Fibroblast of the aortic adventitia (primary cell): ENCODE measurements at regions not wholly inside any gene's neighbourhood (a gene's known extent, or its start where the extent isn't known, plus 50 kb on each side); places are given as distances from the start of the nearest gene placed in this dataset.

Experiments
- DNase-seq: peaks from one replicate; pipeline ENCODE4 v3.0.0-alpha.2; 2010; ENCODE audit warnings: low read depth
- H3K4me3 ChIP-seq: 2 replicates; pipeline ENCODE4 v1.5.1; 2011; ENCODE audit warnings: low read depth, mild to moderate bottlenecking, control low read depth, low read length, moderate library complexity
- TF ChIP-seq, protein P1 (sequence below): IDR thresholded peaks from 2 replicates; pipeline ENCODE4 v1.5.1; 2011; ENCODE audit warnings: mild to moderate bottlenecking, low read length, control low read depth, inconsistent platforms; ENCODE audit not compliant: insufficient read depth

DNA sequence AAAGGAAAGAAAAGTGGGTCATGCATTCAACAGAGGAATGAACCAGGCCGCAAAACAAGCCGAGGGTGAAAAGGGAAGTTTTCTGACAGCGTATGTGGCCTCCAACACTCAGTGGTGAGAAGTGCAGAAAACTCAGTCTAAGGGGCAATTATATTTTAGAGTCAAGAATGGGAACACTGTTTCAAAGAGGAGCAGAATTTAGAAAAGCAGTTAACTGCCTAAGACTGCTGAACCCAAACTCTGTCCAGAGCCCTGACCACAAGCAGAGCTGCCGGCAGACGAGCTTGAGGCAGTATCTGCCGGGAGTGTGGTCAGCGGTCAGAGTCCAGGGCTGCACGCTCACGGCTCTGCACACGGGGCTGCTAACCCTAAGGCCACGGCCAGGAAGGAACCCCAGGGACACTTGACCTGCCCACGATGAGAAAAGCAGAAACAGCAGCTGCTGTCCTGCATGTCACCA, 347.0 kb upstream of the ID2 start:
- DNase-seq = no peak
- TF ChIP-seq, protein P1, sequence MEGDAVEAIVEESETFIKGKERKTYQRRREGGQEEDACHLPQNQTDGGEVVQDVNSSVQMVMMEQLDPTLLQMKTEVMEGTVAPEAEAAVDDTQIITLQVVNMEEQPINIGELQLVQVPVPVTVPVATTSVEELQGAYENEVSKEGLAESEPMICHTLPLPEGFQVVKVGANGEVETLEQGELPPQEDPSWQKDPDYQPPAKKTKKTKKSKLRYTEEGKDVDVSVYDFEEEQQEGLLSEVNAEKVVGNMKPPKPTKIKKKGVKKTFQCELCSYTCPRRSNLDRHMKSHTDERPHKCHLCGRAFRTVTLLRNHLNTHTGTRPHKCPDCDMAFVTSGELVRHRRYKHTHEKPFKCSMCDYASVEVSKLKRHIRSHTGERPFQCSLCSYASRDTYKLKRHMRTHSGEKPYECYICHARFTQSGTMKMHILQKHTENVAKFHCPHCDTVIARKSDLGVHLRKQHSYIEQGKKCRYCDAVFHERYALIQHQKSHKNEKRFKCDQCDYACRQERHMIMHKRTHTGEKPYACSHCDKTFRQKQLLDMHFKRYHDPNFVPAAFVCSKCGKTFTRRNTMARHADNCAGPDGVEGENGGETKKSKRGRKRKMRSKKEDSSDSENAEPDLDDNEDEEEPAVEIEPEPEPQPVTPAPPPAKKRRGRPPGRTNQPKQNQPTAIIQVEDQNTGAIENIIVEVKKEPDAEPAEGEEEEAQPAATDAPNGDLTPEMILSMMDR = no peak
- H3K4me3 ChIP-seq = no peak overlapping the region

DNA sequence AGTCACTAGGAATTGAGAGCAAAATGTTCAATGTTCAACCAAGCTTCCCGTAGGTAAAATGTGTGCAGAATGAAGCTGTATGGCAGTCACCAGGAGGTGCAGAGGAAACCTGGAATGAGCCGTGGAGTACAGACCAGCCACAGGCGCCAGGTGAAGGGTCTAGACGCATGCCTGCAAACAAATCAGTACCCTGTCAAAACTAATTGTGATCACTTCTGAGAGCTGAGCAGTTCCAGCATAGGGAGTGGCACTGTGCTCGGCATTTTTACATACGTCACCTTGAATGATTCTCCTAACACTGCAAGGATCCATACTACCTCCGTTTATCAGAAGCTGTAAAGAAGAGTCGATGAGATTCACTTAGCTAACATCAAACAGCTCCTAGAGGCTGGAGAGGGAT, 346.1 kb upstream of the ID2 start:
- H3K4me3 ChIP-seq = no peak overlapping the region
- TF ChIP-seq, protein P1 = no peak
- no peak for DNase-seq

DNA sequence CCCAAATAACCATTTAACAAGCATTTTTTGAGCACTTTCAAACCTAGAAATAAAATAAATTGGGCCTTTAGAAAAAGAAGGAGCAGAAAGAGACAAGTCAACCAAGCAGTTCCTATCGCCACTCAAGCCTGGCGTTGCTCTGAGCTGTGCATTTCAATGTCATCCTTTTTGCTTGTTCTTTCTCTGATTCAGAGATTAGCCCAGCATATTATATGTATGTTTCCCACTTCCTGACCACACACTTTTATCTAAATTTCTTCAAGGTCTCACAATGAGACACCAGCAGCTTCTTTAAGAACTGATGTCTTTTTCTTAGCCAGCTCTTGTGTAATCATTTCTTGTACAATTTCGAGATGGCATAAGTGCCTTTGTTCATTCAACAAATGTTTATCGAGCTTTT, 344.5 kb upstream of the ID2 start:
- TF ChIP-seq, protein P1 = no peak
- H3K4me3 ChIP-seq = no peak overlapping the region
- no peak for DNase-seq

DNA sequence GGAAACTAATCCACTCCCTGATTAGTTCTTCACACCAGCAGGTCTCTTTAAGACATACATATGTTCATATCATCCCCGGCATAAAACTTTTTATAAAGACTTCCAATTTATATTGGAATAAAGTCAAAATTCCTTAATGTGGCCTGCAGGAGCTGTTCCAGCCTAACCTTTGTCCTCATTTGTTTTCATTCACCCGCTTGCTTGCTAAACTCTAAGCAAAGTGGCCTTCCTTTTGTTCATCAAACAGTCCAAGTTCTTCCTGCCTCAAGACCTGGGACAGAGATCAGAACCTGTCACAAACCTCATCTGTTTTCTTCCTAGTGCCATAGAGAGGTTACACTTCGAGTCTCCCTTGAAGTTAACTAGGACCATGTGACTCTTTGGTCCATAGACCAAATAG, 339.4 kb upstream of the ID2 start:
- TF ChIP-seq, protein P1 = no peak
- H3K4me3 ChIP-seq = no peak overlapping the region
- DNase-seq = no peak

DNA sequence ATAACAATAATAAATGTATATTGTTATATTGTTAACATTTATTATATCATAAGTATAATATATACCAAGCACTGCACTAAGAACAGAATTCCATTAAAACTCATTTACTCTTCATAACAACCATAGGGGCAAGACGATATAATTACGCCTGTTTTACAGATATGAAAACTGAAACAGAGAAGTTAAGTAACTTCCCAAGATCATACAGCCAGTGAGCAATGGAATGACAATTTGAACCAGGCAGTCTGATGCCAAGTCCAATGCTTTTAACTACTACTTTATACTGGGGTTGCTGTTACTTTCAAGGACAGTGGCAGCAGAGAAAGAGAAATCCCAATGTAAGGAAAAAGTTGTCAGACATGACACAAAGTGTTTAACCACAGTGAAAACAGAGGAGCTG, 338.8 kb upstream of the ID2 start:
- no peak overlapping the region for H3K4me3 ChIP-seq
- DNase-seq = no peak
- TF ChIP-seq, protein P1 = no peak

DNA sequence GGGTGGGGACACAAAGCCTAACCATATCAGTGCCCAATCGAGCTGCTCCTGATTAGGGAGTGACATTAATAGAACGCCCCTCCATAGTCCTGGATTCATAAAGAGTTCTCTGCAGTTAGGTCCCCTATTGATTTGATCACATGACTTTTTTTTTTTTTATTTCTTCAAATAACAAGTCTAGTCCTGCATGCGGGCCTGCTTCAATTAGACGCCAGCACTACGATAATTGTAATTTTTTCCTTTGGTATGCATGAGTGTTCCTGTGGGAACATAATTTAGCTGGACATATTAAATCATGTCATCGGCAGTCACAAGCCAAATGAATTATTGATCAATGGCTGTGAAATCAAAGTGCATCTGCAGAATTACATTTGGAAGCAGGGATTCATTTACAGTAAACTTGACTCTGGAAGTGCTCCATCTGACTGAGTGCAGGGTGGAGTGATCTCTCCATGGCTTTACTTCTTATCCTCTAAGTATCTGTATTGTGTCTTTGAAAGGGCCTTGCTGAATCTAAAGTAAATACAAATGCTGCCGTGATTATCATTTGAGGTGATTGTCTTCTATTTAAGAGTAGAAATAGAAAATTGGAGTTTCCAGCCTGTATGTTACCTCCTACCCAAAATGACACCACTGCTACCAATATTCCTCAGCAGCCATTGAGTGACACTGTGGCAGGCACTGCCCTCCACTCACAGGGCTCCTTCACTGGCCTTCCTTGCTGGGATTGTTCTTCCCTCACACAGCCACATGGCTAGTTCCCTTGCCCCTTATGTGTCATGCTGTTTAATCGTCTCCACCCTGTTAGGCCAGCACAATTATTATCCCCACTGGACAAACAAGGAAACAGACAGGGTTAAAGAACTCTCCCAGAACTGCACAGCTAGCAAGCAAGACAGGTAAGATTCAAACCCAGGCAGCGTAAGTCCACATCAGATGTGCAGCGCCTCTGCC, 337.4 kb upstream of the ID2 start:
- TF ChIP-seq, protein P1 = no peak
- DNase-seq = no peak
- H3K4me3 ChIP-seq = no peak overlapping the region
